ENCODE measurements at regions not wholly inside any gene's neighbourhood (a gene's known extent, or its start where the extent isn't known, plus 50 kb on each side); places are given as distances from the start of the nearest gene placed in this dataset.

DNA sequence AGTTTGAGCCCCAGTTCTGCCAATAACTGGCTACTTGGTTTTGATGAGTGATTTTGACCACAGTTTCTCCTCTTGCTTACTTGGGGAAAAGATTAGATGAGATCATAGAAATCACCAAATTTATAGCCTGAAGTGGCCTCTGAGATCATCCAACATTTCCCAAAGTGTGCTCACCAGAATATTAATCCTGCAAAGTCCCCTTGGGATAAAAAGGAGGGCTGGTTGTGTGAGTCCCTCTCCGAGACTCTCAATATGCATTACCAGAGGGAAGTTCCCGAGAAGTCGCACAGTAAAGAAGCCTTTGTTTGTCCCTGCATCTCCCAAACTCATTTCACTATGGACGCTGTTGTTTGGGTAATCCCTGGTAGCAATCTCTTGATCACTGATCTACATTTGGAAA is 88.4 kb upstream of the ADRA1B start:
- no peak for DNase-seq
- peaks cover 8% of the 10 kb centered on the region; the same call in 1 of the 2 replicates for H3F3A ChIP-seq (ENCODE audit: insufficient read depth, low read length)
- no peak for TF ChIP-seq EZH2phosphoT487 (IDR thresholded peaks at IDR 0.05; ENCODE audit: low read length)
- no peak for TF ChIP-seq EZH2 (optimal IDR thresholded peaks at IDR 0.05; ENCODE audit: low read depth, low read length)
- no peak for TF ChIP-seq CTCF (IDR thresholded peaks at IDR 0.05; ENCODE audit: low read length)

GRCh38 chr5:159832073-159832472 is 84.2 kb upstream of the ADRA1B start:
- Histone ChIP-seq H3K4me2 (ENCODE audit: low read depth, low read length) (no peak overlapping the region), H3K9me3 (replicated peaks; ENCODE audit: insufficient read depth, low read length) (no peaks in the 10 kb centered on the region), H3K27me3 (replicated peaks; ENCODE audit: insufficient read depth, low read length) (no peaks in the 10 kb centered on the region), H3K4me3 (ENCODE audit: low read length) (no peak overlapping the region), H3K79me2 (ENCODE audit: low read length) (no peaks in the 10 kb centered on the region), H4K20me1 (ENCODE audit: insufficient read depth, low read length) (no peaks in the 10 kb centered on the region), H3F3A (ENCODE audit: insufficient read depth, low read length) (no peaks in the 10 kb centered on the region), H3K27ac (ENCODE audit: low read length) (no peak overlapping the region), H3K4me1 (ENCODE audit: low read length) (peaks cover 9% of the 10 kb centered on the region), H3K9ac (ENCODE audit: low read length) (no peak overlapping the region), H3K9me2 (replicated peaks; ENCODE audit: insufficient read depth, low read length) (no peaks in the 10 kb centered on the region), H2AFZ (ENCODE audit: low read length) (no peak overlapping the region), H3K36me3 (replicated peaks; ENCODE audit: insufficient read depth, low read length) (no peaks in the 10 kb centered on the region)
- TF ChIP-seq EZH2 (optimal IDR thresholded peaks at IDR 0.05; ENCODE audit: low read depth, low read length) (no peak), CTCF (IDR thresholded peaks at IDR 0.05; ENCODE audit: low read length) (no peak), EZH2phosphoT487 (IDR thresholded peaks at IDR 0.05; ENCODE audit: low read length) (no peak)
- DNase-seq = no peak

More for the DNA sequence above, 88.4 kb upstream of the ADRA1B start:
- Histone ChIP-seq H3K4me1 (ENCODE audit: low read length) (peaks cover 21% of the 10 kb centered on the region), H2AFZ (ENCODE audit: low read length) (no peak overlapping the region), H3K4me3 (ENCODE audit: low read length) (no peak overlapping the region), H3K9me3 (replicated peaks; ENCODE audit: insufficient read depth, low read length) (no peaks in the 10 kb centered on the region), H3K27me3 (replicated peaks; ENCODE audit: insufficient read depth, low read length) (no peaks in the 10 kb centered on the region), H3K9ac (ENCODE audit: low read length) (no peak overlapping the region), H3K4me2 (ENCODE audit: low read depth, low read length) (no peak overlapping the region), H3K79me2 (ENCODE audit: low read length) (no peaks in the 10 kb centered on the region), H3K27ac (ENCODE audit: low read length) (no peak overlapping the region), H4K20me1 (ENCODE audit: insufficient read depth, low read length) (no peaks in the 10 kb centered on the region), H3K9me2 (replicated peaks; ENCODE audit: insufficient read depth, low read length) (no peaks in the 10 kb centered on the region), H3K36me3 (replicated peaks; ENCODE audit: insufficient read depth, low read length) (no peaks in the 10 kb centered on the region)

DNA sequence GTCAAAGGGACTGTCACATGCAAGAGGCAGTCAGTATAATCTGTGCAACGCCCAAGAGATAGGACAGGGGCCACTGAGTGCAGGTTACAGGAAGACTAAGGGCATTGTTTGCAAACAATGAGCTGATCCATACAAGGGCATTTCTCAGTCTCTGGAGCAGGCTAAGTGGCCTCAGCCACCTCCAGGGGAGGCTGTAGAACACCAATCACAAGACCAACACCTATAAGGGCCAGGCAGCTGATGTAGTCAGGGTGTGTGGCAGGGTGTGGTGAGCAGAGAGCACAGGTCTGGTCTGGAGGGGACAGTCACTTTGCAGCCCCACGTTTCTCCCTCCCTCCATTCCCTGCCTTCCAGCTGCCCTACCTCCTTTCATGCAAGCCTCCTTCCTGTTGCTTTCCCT is 83.2 kb upstream of the ADRA1B start:
- TF ChIP-seq EZH2phosphoT487 (IDR thresholded peaks at IDR 0.05; ENCODE audit: low read length) (no peak), CTCF (IDR thresholded peaks at IDR 0.05; ENCODE audit: low read length) (no peak), EZH2 (optimal IDR thresholded peaks at IDR 0.05; ENCODE audit: low read depth, low read length) (no peak)
- DNase-seq = no peak
- no peak overlapping the region for H2AFZ ChIP-seq (ENCODE audit: low read length)
- H3K79me2 ChIP-seq (ENCODE audit: low read length) = no peaks in the 10 kb centered on the region
- H3K4me2 ChIP-seq (ENCODE audit: low read depth, low read length) = no peak overlapping the region
- H3K9me2 ChIP-seq (replicated peaks; ENCODE audit: insufficient read depth, low read length) = no peaks in the 10 kb centered on the region
- H3K9me3 ChIP-seq (replicated peaks; ENCODE audit: insufficient read depth, low read length) = no peaks in the 10 kb centered on the region
- H3K36me3 ChIP-seq (replicated peaks; ENCODE audit: insufficient read depth, low read length) = no peaks in the 10 kb centered on the region
- no peak overlapping the region for H3K27ac ChIP-seq (ENCODE audit: low read length)
- no peaks in the 10 kb centered on the region for H3F3A ChIP-seq (ENCODE audit: insufficient read depth, low read length)
- H3K4me3 ChIP-seq (ENCODE audit: low read length) = no peak overlapping the region
- H4K20me1 ChIP-seq (ENCODE audit: insufficient read depth, low read length) = no peaks in the 10 kb centered on the region
- H3K27me3 ChIP-seq (replicated peaks; ENCODE audit: insufficient read depth, low read length) = no peaks in the 10 kb centered on the region
- no peak overlapping the region for H3K9ac ChIP-seq (ENCODE audit: low read length)
- H3K4me1 ChIP-seq (ENCODE audit: low read length) = peaks cover 13% of the 10 kb centered on the region
